ENCODE measurements at regions not wholly inside any gene's neighbourhood (a gene's known extent, or its start where the extent isn't known, plus 50 kb on each side); places are given as distances from the start of the nearest gene placed in this dataset.
"Not testable (repeated sequence)": the region's sequence is repeated elsewhere in the genome, so short reads cannot be mapped to it uniquely, and the experiment has no call there.

DNA sequence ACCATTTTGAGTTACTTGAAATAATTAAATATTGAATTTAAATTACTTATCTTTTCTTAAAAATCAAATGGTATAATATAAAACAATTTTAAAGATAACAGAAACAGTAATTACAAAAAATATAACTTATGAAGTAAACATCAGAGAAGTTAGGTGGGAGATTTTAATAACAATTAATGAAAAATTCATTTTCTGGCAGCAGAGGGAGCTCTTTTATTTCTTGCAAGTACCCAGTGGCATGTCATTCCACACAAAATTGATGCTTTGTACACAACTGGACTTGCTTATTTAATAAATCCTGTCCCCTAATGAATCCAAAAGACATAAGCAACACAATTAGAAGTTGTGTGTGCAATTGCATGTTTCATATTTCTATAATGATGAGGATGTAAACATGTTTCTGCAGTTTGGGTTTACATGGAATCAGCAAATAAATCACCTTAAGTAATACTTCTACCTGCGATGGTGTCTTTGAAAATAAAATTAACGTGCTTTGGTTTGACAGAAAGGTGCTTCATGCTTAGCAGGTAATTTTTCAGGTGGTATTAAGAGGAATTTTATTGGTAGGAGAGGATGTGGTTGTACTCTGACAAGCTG, 861.3 kb downstream of the ZPLD1 start:
- no peak for DNase-seq (ENCODE audit: insufficient read length, low spot score)
- FAIRE-seq: peak; percentile 44

DNA sequence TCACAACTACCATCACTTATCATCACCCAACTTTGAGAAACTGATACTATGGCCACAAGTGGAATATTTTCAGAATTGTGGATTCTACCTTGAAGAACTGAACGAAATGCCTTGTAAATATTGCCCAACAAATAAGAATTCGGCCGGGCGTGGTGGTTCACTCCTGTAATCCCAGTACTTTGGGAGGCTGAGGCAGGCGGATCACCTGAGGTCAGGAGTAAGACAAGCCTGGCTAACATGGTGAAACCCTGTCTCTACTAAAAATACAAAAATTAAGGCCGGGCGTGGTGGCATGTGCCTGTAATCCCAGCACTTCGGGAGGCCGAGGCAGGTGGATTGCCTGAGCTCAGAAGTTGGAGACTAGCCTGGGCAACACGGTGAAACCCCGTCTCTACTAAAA, 862.7 kb downstream of the ZPLD1 start:
- DNase-seq (ENCODE audit: insufficient read length, low spot score); FAIRE-seq: not testable (repeated sequence)

- DNase-seq (ENCODE audit: insufficient read length, low spot score) (no peak), FAIRE-seq (no peak)
Measured at GRCh38 chr3:103306104-103306503, 871.3 kb downstream of the ZPLD1 start.

DNA sequence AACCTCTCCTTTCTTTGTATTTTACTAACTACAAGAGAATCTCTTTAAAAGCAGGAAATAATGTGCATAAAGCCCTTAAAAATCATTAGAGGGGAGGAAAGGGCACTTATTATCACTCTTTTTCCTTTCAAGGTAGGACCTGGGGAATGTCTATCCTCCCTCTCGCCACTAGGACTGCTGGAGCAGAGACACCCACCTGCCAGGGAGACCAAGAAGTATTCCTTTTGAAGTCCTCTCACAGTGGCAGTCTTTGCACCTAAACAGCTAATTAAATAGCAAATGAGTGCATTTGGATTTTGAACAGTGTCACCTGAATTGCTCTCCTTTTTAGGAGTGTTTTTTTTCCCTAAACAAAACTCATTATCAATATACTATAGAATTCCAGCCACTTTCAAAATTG, 874.1 kb downstream of the ZPLD1 start:
- FAIRE-seq (no peak), DNase-seq (ENCODE audit: insufficient read length, low spot score) (no peak)

DNA sequence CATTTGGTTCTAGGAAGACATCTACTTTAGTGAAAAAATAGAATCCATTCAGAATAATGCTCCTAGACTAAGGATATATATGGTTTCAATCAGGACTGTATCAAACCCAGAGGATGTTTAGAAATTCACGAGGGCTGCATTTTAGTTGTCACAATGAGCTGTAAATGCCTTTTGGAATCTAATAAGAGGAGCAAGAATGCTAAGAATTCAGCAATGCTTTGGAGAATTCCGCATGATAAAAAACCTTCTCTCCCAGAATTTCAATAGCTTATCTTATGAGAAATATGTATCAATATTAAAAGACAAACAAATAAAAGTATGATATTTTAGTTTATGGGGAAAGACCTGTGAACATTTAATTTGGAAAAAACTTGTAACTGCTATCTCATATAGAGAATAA, 885.1 kb downstream of the ZPLD1 start:
- no peak for FAIRE-seq
- DNase-seq (ENCODE audit: insufficient read length, low spot score): no peak

- FAIRE-seq (no peak), DNase-seq (ENCODE audit: insufficient read length, low spot score) (no peak)
Measured at GRCh38 chr3:103337179-103337845, 902.5 kb downstream of the ZPLD1 start.

DNA sequence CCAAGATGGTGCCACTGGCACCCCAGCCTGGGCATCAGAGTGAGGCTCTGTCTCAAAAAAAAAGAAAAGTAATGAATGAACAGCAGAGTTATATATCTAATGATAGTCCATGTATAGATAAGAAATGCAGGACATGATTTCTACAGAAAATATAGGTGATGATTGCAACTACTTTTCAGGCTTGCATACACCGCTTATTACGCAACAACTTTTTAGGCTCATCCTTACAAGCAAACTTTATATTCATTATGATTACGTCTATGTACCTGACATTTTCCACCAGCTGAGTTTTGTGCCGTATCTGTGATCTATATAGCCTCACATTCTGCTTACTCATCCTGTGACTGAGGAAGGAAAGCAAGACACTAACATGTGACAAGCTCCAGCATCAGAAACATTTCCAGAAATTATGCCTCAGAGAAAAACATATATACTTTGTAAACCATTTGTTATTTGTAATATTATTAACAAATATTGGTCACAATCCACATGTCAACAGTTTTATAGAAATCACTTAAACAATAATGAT, 906.3 kb downstream of the ZPLD1 start:
- no peak for DNase-seq (ENCODE audit: insufficient read length, low spot score)
- FAIRE-seq: no peak

DNA sequence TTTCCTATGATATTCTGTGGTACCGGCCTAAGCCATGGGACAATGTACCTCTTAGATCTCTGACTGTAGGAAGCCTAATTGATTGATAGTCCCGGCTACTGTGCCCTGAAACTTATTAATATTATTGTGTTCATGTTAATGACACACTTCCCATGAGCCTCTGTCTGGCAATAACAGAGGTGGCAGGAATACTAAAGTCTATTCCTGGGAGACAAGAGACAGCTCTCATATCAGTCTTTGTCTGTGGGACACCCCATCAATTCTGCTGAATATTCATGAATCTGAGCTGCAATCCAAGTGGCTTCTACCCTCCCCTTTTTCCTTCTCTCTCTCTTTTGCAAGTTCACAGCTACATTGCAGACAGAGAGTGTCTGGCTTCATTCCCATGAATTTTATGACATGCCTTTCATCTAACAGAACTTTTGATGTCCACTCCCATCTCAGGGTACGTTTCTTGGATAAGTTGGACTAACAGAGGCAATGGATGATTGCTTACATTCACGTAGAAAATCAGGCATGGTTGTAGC, 907.5 kb downstream of the ZPLD1 start:
- no peak for DNase-seq (ENCODE audit: insufficient read length, low spot score)
- FAIRE-seq: no peak

GRCh38 chr3:103349760-103350159, 914.9 kb downstream of the ZPLD1 start:
- no peak for FAIRE-seq
- DNase-seq (ENCODE audit: insufficient read length, low spot score): no peak

GRCh38 chr3:103365467-103365866, 930.7 kb downstream of the ZPLD1 start:
- FAIRE-seq (no peak), DNase-seq (ENCODE audit: insufficient read length, low spot score) (no peak)

GRCh38 chr3:103367481-103367880, 932.7 kb downstream of the ZPLD1 start:
- no peak for FAIRE-seq

GRCh38 chr3:103371411-103371810, 936.6 kb downstream of the ZPLD1 start:
- DNase-seq (ENCODE audit: insufficient read length, low spot score): no peak
- no peak for FAIRE-seq

More at GRCh38 chr3:103367481-103367880, 932.7 kb downstream of the ZPLD1 start:
- no peak for DNase-seq (ENCODE audit: insufficient read length, low spot score)

GRCh38 chr3:103372031-103372430, 937.2 kb downstream of the ZPLD1 start:
- FAIRE-seq (no peak), DNase-seq (ENCODE audit: insufficient read length, low spot score) (no peak)

DNA sequence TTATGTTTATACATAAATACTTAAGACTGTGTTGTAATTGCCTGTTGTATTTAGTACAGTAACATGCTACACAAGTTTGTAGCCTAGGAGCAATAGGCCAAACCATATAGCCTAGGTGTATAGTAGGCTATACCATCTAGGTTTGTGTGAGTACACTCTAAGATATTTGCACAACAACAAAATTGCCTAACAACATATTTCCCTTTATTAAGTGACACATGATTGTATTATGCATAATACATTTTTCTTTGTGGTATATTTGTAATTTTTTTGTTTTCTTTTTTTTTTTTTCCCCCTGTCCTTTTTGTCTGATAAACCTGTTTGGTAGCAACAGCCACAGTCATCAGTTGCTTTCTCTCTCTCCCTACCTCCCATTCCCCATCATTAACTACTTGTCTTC, 945.6 kb downstream of the ZPLD1 start:
- DNase-seq (ENCODE audit: insufficient read length, low spot score) (no peak), FAIRE-seq (no peak)

- FAIRE-seq: no peak
- DNase-seq (ENCODE audit: insufficient read length, low spot score): no peak
Measured at GRCh38 chr3:103381296-103382079, 946.7 kb downstream of the ZPLD1 start.

GRCh38 chr3:103385961-103386656, 951.3 kb downstream of the ZPLD1 start:
- no peak for DNase-seq (ENCODE audit: insufficient read length, low spot score)
- FAIRE-seq: no peak

GRCh38 chr3:103388214-103388613, 953.4 kb downstream of the ZPLD1 start:
- DNase-seq (ENCODE audit: insufficient read length, low spot score) (no peak), FAIRE-seq (no peak)

GRCh38 chr3:103389356-103389755, 954.5 kb downstream of the ZPLD1 start:
- DNase-seq (ENCODE audit: insufficient read length, low spot score) (no peak), FAIRE-seq (no peak)

- DNase-seq (ENCODE audit: insufficient read length, low spot score) (no peak), FAIRE-seq (no peak)
Measured at GRCh38 chr3:103393395-103394186, 958.8 kb downstream of the ZPLD1 start.

DNA sequence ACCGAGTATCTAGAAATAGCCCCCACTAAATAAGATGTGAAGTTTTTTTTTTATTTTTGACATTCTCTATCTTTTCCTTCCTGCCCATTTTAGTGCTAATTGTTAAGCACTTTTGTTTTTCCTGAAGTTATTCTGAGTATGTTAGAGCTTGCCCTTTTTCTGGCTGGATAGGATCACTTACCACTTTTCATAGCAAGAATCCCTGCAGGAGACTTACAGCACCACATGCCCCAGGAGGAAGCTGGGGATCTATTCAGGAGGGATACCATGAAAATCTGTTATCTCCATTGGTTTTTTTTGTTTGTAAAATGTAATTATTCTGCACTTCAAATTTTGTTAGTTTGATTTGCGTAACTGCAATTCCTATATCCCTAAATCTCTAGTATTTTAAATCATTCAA, 968.4 kb downstream of the ZPLD1 start:
- DNase-seq (ENCODE audit: insufficient read length, low spot score) (no peak), FAIRE-seq (no peak)
